Medulla oblongata (tissue), 1 donor: ENCODE measurements at regions not wholly inside any gene's neighbourhood (a gene's known extent, or its start where the extent isn't known, plus 50 kb on each side); places are given as distances from the start of the nearest gene placed in this dataset.

Experiments
- DNase-seq: peaks from one replicate; pipeline ENCODE4 v3.0.0-alpha.2; 2015; ENCODE audit errors: extremely low spot score

DNA sequence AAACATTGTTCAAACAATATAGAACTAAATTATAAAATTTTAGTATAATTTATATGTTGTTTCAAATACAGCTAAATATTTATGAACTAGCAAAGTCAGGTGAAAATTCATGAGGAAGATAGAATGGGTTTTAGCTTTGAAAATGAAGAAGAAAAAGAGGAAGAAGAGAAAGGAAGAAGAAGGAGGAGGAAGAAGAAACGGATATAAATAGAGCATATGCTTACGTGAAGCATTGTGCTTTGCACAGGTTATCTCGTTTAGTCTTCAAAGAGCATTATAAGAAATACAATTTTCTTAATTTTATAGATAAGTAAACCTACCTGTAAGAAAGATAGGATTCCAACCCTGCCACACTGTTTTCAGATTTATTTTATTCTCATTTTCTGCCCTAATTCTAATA is 620.6 kb upstream of the DAB2 start:
- DNase-seq, result no peak

DNA sequence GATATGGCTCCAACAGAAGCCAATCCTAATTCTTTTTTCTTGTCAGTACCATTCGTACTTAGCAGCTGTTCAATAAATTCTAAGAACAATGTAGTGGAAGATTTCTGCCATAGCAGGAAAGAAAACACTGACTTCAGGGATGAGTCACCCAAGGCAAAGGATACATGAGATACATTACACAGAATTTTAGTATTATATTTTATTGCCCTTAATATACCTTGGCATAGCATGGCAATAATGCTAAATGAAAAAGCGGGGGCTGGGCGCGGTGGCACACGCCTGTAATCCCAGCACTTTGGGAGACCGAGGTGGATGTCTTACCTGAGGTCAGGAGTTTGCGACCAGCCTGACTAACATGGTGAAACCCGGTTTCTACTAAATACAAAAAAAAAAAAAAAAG is 619.1 kb upstream of the DAB2 start:
- no peak for DNase-seq

DNA sequence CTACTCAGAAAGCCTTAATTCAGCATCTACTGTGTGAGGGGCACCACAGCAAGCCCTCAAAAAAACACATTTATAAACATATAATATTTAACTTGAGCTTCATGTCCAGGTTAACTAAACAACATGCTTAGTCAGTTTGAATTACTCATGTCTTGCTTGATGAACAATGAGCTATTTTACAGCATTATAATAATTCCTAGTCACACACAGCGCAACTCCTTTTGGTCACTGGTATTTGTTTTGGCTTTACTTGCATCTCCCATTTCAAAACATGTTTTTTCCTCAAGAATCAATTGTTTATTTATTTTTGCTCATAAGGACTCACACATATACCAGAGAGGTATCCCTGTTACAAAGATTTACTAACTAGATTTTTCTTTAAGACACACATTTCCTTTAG is 616.7 kb upstream of the DAB2 start:
- DNase-seq, result no peak

DNA sequence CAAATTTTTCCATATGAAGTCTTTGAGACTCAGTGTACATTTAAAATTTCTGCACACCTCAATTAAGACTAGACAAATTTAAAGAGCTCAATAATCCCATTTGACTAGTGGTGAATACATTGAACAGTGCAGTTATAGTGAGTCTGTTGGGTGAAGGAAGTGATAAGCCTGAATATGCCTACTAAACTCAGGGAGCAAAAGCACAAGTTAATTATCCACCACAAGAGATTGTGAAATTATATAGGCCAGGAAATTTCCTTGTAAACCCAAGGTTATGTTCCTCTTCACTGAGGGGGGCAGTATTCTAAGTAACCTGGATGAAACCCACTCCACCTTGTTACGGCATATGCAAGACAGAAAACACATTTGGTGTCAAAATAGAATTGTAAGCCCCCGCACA is 612.9 kb upstream of the DAB2 start:
- no peak for DNase-seq

DNA sequence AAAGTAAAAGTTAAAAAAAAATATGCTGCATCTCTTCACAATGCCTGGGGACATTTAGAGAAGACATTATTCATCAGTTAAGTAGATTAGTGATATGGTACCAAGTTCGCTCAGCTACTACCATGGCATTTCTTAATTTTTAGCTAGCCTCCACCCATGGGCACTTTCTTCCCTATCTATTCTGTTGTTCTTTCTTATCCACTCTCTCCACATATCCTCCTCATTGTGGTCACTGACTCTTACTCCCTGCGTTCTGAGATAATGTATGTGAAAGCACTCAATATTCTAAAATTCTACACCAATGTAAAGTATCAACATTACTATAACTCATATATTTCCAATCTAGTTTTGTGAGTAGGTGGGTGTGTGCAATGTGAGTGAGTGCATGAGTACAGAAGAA is 609.7 kb upstream of the DAB2 start:
- DNase-seq, result no peak

DNA sequence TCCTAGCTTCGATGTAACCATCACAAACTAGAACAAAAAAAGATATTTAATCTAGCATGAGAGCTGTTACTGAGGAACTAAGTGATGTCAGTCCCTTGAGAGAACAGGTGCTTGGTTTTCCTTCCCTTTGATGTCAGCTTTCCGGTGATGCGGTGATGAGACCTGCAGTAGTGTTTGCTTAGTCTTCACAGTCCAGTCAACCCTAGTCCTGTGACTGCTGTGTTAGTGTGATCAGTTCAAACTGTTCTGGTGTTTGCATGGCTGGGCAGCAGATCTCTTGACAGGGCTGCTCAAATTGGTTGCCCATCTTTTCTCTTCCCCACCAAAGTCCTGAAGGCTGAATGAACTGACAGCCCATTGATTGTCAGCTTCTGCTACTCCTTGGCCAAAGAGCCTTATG is 608.6 kb upstream of the DAB2 start:
- no peak for DNase-seq

DNA sequence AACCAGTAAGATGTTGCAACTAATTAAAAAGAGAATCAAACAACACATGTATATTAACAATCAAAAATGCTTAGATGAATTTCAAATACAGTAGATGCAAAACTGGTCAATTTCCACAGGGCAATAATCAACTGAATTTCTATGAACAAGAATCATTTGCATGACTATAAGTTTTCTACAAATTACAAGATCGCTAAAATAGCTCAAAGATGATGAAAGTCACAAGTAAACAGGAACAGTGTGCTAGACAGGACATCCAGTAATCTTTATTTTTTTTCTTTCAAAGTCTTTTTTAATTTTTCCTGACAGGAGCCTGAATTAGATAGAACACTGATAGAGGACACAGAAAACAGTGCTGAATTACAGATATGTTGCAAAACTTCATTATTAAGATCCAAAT is 608.2 kb upstream of the DAB2 start:
- DNase-seq, result no peak

DNA sequence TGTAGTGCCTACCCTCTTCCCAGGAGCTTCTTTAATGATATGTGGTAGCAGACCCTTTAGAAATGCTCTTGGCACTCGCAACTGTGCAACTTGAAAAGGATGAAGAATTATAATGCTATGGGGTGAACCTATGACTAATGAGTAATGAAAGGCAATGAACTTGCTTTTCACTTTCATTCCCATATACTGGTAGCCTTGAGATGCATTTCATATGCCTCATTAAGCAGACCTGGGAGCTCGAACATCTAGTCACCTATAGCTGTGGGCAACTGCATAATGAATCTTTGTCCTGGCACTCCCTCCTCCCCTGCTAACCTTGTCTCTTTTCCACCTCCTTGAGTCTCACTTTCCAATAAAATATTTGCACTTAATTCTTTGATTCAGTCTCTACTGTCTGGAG is 605.9 kb upstream of the DAB2 start:
- DNase-seq, result no peak

DNA sequence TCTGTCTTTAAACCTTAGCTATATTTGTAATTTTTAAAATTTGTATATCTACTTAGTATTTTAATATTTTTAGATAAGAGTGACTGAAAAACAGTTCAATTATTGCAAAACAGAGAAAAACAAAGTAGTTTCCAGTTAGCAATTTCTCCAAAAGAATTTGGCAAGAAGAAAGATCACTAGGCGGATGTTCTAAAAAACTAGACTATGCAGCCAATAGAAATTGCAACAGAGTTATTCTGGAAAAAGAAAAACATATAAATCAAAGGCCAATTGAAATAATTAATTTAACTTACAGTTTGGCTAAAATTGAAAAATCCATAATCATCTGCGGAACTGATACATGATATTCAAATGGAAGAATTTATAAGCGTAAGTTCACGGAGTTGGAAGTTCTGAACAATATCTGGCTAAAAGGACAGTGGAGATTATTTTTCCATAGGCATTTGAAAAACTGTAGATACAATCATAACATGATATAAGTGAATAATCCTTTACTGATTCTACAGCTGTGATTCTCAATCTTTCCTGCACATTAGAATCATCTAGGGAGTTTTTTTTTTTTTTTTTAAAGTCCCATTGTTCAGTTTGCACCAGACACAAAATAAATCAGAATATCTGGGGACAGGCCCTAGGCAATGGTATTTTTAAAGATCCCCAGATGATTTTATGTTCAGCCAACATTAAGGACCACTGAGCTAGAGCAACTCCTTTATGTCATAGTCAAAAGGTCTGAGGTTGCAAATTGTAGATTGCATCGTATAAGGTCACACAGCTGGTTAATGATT is 605.1 kb upstream of the DAB2 start:
- no peak for DNase-seq

DNA sequence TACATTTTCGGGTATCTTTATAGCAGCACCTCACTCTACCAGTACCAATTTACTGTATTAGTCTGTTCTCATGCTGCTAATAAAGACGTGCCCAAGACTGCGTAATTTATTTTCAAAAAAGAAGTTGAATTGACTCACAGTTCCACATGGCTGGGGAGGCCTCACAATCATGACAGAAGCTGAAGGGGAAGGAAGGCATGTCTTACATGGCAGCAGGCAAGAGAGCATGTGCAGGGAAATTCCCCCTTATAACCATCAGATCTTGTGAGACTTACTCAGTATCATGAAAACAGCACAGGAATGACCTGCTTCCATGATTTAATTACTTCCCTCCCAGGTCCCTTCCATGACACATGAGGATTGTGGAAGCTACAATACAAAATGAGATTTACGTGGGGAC is 602.6 kb upstream of the DAB2 start:
- DNase-seq, result no peak

DNA sequence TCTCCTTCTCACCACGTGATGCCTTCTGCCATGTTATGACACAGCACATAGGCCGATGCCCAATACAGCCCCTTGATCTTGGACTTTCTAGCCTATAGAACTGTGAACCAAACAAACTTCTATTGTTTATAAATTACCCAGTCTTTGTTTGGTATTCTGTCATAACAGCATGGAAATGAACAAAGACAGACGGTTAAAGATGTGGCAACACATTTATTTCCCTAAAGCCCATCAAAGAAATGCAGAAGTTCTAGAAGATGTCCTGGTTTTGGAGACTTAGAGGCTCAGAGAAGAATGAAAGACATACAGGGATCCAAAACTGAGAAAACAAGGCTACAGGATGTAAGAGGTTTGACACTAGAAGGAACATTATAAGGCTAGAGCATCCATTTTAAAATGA is 600.8 kb upstream of the DAB2 start:
- DNase-seq, result no peak

DNA sequence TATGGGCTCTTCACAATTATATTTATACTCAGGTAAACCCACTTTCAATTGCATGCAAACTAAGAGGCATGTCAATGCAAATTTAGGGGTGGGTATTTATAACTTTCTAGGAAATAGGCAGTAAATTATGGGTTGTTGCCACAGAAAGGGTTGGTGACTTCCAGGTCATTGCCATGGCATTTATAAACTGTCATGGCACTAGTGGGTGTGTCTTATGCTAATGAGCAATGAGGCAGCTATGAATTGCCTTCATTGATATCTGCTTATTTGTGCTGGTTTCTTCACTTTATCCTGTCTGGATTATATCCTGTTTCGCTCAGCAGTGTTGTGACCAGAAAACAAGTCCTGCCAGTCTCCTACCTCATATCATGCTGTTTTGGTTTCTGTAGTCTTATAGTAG is 597.3 kb upstream of the DAB2 start:
- DNase-seq, result no peak

DNA sequence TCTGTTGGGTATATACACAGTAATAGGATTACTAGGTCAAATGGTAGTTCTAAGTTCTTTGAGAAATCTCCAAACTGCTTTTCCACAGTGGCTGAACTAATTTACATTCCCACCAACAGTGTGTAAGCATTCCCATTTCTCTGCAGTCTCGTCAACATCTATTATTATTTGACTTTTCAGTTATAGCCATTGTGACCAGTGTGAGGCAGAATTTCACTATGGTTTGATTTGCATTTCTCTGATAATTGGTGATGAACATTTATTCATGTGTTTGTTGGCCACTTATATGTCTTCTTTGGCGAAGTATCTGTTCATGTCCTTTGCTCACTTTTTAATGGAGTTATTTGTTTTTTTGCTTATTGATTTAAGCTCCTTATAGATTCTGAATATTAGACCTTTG is 596.2 kb upstream of the DAB2 start:
- DNase-seq, result no peak

DNA sequence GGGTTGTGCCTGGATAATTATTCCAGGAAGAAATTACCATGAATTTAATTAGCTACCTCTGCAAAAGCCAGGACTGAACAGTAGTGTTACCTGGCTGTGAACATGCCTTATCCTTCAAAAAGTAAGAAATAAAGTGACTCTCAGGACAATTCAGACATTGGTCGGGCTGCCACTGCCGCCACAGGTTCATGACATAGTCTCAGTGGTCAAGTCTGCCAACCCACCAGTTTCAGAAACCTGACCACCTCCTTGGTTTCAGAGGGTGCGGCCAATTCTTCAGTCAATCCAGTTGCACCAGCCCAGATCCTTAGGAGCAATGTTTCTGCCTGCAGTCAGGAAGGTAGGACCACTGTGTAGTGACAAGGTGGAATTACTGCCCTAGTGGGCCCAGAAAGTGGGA is 593.1 kb upstream of the DAB2 start:
- no peak for DNase-seq

DNA sequence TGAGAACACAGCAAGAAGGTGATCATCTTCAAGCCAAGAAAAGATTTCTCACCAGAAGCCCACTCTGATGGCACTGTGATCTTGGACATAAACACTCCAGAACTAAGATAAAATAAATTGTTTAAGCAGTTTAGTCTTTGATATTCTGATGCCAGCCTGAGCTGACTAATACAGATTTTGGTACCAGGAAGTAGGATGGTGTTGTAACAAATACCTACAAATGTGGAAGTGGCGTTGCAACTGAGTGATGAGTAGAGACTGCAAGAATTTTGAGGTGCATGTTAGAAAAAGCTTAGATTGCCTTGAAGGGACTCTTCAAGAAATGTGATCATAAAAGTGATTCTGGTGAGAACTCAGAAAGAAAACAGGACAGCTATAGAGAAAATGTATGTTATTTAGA is 592.4 kb upstream of the DAB2 start:
- DNase-seq, result no peak

DNA sequence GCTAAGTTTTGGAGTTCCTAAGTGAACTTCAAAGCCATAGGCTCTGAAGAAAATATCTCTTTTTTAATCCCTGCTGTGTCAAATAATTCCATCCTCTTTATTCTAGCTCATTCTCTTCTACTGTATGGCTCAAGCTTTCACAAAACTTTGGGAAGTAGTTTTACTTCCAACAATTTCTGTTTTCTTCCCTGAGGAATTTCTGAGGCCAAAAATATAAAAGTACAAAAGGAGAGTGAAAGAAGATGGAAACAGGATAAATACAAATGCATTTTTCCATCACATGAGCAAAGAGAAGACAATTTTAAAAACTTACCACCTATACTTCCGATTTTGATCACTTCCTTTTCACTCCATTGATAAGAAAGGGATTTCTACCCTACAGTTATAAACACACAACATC is 585.7 kb upstream of the DAB2 start:
- DNase-seq, result no peak

DNA sequence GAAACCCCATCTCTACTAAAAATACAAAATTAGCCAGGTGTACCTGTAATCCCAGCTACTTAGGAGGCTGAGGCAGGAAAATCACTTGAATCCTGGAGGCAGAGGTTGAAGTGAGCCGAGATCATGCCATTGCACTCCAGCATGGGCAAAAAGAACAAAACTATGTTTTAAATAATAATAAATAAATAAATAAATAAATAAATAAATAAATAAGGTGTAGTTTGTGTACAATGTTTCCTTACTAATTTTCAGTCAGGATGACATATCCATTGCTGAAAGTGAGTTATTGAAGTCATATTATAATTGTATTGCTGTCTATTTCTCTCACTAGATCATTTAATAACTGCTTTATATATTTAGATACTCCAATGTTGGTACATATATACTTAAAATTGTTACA is 581.5 kb upstream of the DAB2 start:
- no peak for DNase-seq

DNA sequence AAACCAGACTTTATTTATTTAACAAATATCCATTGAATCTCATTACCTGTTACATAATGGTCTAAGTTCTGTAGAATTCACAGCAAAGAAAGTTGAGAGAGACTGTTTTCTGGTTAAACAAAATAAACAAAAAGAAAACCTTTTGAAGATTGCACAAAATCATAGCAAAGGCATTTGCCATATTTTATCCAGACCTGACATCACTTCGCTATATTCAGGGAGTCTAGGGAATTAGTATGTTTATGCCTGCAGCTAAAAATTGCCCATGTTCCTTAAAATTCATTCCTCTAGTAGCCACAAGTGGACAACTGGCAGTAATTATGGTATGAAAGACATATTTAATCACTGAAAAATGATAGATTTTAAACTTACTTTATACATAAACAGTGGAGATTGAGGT is 577.0 kb upstream of the DAB2 start:
- no peak for DNase-seq

DNA sequence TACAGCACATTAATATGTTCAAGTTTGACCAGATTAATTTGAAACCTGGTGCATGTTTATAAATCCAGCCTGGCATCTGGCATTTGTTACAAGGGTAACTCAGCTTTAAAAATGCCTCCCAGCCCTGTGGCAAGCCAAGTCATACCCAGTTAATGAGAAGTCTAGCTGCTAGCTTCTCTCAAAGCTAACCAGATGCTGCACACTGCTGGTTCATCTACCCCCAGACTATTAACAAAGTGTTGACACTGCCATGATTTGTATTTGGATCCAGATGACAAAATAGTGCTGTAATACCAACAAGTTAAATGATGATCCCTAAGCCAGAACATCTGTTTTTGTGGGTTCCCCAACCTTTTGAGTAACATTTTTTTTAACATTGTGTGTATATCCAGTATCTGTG is 573.7 kb upstream of the DAB2 start:
- DNase-seq, result no peak

DNA sequence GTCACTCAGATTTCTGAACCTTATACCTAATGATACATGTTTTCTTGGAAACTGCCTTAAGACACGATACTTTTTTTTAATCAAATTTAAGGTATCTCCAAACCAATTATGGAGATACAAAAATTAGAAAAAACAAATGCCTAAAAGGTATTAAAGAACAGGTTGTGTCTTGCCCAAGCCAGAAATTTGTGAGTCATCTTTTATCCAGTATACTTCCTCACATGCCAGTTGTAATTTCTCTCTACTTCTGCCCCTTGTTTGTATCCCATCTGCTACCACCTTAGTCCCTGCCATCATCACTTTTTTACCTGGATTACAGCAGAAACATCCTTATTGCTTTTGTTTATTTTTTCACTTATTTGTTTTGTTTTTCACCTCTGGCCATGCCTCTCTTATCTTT is 571.2 kb upstream of the DAB2 start:
- DNase-seq, result no peak

DNA sequence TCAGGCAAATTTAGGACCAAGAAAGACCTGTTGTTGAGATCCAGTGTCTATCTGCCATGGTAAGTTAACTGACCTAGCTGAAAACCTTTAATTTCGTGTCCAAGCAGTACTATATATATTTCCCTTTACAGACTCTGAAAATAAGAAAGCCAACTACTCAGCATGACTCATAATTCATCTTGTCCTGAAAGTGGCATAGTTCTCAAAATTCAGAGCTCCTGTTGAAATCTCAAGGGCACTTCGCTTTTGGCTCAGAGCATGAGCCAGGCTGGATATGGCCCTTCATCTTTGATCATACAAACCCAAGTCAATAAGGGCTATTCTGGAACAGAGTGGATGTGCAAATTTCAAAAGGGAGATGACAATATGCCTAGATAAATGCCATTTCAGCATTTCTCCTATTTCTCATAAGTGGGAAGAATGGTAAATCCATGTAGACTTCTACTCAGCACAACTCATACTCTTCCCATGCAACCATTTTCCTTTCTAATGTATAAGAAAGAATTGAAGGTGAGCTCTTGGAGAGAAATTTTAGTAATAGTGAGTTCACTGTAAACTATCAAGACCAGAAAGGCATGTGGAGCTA is 567.9 kb upstream of the DAB2 start:
- DNase-seq, result no peak

DNA sequence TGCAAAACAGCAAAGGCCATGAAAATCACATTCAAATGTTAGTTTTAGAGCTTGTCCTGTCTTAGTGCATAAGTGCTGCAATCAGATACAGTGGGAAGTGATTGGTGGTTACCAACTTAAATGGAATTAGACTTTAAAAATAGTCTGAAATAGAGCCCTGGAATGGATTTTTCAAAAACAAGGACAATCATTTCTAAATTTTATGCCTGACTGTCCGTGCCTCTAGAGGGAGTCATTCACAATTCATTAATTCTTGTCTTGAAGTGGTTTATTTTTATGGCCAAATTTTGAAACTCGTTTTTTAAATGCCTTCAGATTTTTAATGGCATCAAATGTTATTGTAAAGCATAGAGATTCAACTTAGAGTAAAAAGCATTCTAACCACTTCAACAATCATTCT is 561.8 kb upstream of the DAB2 start:
- no peak for DNase-seq

DNA sequence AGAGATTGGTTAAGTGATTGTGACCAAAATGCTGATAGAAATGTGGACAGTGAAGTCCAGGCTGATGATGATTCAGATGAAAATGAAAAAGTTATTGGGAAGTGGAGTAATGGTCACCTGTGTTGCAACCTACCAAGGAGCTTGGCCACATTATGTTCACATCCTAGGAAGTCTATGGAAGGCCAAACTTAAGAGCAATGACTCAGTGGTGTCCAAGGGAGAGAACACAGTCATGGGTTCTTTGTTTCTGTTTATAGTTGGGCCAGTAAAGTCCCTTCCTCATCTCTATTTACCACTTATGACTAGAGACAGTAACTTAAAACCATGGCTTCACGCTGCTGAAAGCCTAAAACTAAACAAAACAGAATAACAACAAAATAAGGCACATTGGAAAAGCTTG is 555.3 kb upstream of the DAB2 start:
- DNase-seq, result no peak

DNA sequence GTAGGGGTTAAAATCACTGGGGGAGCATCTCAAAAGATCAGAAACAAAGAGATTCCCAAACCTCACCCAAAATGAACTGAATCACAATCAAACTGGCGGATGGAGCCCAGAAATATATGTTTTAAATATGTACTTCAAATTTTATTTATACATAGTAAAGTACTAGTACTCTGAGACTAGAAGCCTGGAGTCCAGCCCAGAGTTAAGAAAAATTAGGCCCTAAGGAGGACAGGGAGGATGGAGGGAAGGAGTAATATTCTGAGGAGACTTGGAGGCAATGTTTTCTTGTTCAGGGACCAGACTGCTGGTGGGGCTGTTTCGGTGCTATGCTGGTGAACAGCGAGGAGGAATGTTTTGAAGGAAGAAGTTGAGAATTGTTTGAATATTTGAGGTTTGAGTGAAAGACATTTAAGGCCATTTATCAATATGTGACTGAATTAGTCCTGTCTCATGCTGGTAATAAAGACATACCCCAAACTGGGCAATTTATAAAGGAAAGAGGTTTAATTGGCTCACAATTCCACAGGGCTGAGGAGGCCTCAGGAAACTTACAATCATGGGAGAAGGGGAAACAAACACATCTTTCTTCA is 552.4 kb upstream of the DAB2 start:
- no peak for DNase-seq
